ENCODE measurements at regions not wholly inside any gene's neighbourhood (a gene's known extent, or its start where the extent isn't known, plus 50 kb on each side); places are given as distances from the start of the nearest gene placed in this dataset.

GRCh38 chr3:15997274-15997943 lies 177.1 kb upstream of the GALNT15 start:
- H3K27me3 ChIP-seq (ENCODE audit: low read depth) = no peaks in the 10 kb centered on the region
- ATAC-seq = no peak
- TF ChIP-seq CTCF (IDR thresholded peaks at IDR 0.05) = no peak
- H3K4me3 ChIP-seq = no peak overlapping the region
- H3K9me3 ChIP-seq = no peaks in the 10 kb centered on the region
- DNase-seq = no peak
- no peaks in the 10 kb centered on the region for H3K36me3 ChIP-seq
- no peak overlapping the region for H3K27ac ChIP-seq
- H3K4me1 ChIP-seq = no peaks in the 10 kb centered on the region
- intact Hi-C loops (cut with DNase I) = no loop called here

GRCh38 chr3:15998911-15999310 lies 175.6 kb upstream of the GALNT15 start:
- H3K27ac ChIP-seq = no peak overlapping the region
- no peaks in the 10 kb centered on the region for H3K27me3 ChIP-seq (ENCODE audit: low read depth)
- H3K4me3 ChIP-seq = no peak overlapping the region
- ATAC-seq (no peak), DNase-seq (no peak)
- H3K4me1 ChIP-seq = no peaks in the 10 kb centered on the region
- H3K36me3 ChIP-seq = no peaks in the 10 kb centered on the region
- intact Hi-C loops (cut with DNase I) = no loop called here
- no peak for TF ChIP-seq CTCF (IDR thresholded peaks at IDR 0.05)
- H3K9me3 ChIP-seq = no peaks in the 10 kb centered on the region

GRCh38 chr3:16004812-16005211 lies 169.7 kb upstream of the GALNT15 start:
- Histone ChIP-seq H3K4me1 (no peaks in the 10 kb centered on the region), H3K9me3 (no peaks in the 10 kb centered on the region), H3K27me3 (ENCODE audit: low read depth) (no peaks in the 10 kb centered on the region), H3K36me3 (no peaks in the 10 kb centered on the region), H3K27ac (no peak overlapping the region), H3K4me3 (no peak overlapping the region)
- DNase-seq = no peak
- no peak for ATAC-seq
- no peak for TF ChIP-seq CTCF (IDR thresholded peaks at IDR 0.05)
- intact Hi-C loops (cut with DNase I) = no loop called here

GRCh38 chr3:16011376-16011775 lies 163.1 kb upstream of the GALNT15 start:
- ATAC-seq (no peak), DNase-seq (no peak)
- Histone ChIP-seq H3K4me3 (no peak overlapping the region), H3K4me1 (no peaks in the 10 kb centered on the region), H3K9me3 (no peaks in the 10 kb centered on the region), H3K27me3 (ENCODE audit: low read depth) (no peaks in the 10 kb centered on the region), H3K36me3 (no peaks in the 10 kb centered on the region), H3K27ac (no peak overlapping the region)
- intact Hi-C loops (cut with DNase I) = no loop called here
- no peak for TF ChIP-seq CTCF (IDR thresholded peaks at IDR 0.05)

GRCh38 chr3:16012086-16012485 lies 162.4 kb upstream of the GALNT15 start:
- intact Hi-C loops (cut with DNase I) = no loop called here
- no peak for TF ChIP-seq CTCF (IDR thresholded peaks at IDR 0.05)
- ATAC-seq (no peak), DNase-seq (no peak)
- Histone ChIP-seq H3K9me3 (no peaks in the 10 kb centered on the region), H3K4me1 (no peaks in the 10 kb centered on the region), H3K4me3 (no peak overlapping the region), H3K36me3 (no peaks in the 10 kb centered on the region), H3K27ac (no peak overlapping the region), H3K27me3 (ENCODE audit: low read depth) (no peaks in the 10 kb centered on the region)

Measured in lower lobe of right lung (tissue), 2 donors.